Prostate gland (tissue), 2 donors: ENCODE measurements at regions not wholly inside any gene's neighbourhood (a gene's known extent, or its start where the extent isn't known, plus 50 kb on each side); places are given as distances from the start of the nearest gene placed in this dataset.

Experiments used
- POLR2A ChIP-seq: fragments of 450-650 bp; IDR thresholded peaks from one replicate; pipeline ENCODE4 v1.6.1; 2016; ENCODE audit warnings: antibody characterized with exemption, mild to moderate bottlenecking
- TF ChIP-seq, protein P1 (sequence below), 4 experiments: fragments of 200-600 bp in 2 of 4; fragments of 450-650 bp in 2 of 4; sonication (generic) in 2 of 4; IDR thresholded peaks; 1 replicate in 3 of 4; 2 replicates in 1 of 4; pipeline ENCODE4 v1.5.1; 2016 to 2019; ENCODE audit warnings: antibody characterized with exemption in 4 of 4, mild to moderate bottlenecking in 2 of 4, moderate library complexity in 2 of 4

DNA sequence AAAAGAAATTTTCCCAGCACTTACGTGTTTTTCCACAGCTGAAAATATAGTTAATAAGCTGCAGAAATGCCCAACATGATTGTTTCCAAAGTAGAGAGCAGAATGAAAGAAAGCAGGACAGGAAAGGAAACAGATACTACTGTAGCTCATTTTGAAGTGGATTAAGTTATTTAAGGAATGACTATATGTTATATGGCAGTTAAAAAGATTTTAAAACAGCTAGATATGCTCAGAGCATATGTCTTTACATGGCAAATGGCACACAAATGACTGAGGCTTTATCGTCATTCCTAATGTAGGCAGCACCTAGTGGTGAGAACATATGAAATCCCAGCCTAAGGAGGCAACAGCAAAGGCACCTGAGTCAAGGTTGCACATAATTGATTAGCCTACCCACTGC lies 106.6 kb upstream of the SEMA6D start:
- TF ChIP-seq, protein P1, sequence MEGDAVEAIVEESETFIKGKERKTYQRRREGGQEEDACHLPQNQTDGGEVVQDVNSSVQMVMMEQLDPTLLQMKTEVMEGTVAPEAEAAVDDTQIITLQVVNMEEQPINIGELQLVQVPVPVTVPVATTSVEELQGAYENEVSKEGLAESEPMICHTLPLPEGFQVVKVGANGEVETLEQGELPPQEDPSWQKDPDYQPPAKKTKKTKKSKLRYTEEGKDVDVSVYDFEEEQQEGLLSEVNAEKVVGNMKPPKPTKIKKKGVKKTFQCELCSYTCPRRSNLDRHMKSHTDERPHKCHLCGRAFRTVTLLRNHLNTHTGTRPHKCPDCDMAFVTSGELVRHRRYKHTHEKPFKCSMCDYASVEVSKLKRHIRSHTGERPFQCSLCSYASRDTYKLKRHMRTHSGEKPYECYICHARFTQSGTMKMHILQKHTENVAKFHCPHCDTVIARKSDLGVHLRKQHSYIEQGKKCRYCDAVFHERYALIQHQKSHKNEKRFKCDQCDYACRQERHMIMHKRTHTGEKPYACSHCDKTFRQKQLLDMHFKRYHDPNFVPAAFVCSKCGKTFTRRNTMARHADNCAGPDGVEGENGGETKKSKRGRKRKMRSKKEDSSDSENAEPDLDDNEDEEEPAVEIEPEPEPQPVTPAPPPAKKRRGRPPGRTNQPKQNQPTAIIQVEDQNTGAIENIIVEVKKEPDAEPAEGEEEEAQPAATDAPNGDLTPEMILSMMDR (IDR thresholded peaks at IDR 0.05) = no peak
- TF ChIP-seq POLR2A = no peak
